IgD-negative memory B cell (primary cell): ENCODE measurements at regions not wholly inside any gene's neighbourhood (a gene's known extent, or its start where the extent isn't known, plus 50 kb on each side); places are given as distances from the start of the nearest gene placed in this dataset.
A peak's percentile ranks its signal among the peaks of the same experiment; 100 is the strongest.

ENCODE experiments used
- H3K27ac Mint-ChIP-seq, 3 donors: one replicate each; pipeline ENCODE4 v1.8.0; 2020 to 2022; ENCODE audit warnings: mild to moderate bottlenecking in 3 of 3, mixed read lengths in 3 of 3, moderate library complexity in 1 of 3
- H3K27me3 Mint-ChIP-seq: one replicate; pipeline ENCODE4 v1.8.0; 2021; ENCODE audit warnings: mixed read lengths
- H3K36me3 Mint-ChIP-seq: one replicate; pipeline ENCODE4 v1.8.0; 2020; ENCODE audit warnings: mild to moderate bottlenecking, mixed read lengths
- H3K4me1 Mint-ChIP-seq, 3 donors: one replicate each; pipeline ENCODE4 v1.8.0; 2020 to 2022; ENCODE audit warnings: mixed read lengths in 3 of 3, mild to moderate bottlenecking in 1 of 3
- H3K4me3 Mint-ChIP-seq, 4 donors: one replicate each; pipeline ENCODE4 v1.8.0; 2020 to 2022; ENCODE audit warnings: mild to moderate bottlenecking in 4 of 4, mixed read lengths in 4 of 4, moderate library complexity in 3 of 4
- H3K9me3 Mint-ChIP-seq, 3 donors: one replicate each; pipeline ENCODE4 v1.8.0; 2020 to 2021; ENCODE audit warnings: mixed read lengths in 3 of 3, mild to moderate bottlenecking in 1 of 3

- no peaks in the 10 kb centered on the region for H3K4me1 Mint-ChIP-seq
- H3K36me3 Mint-ChIP-seq, result peaks cover 2% of the 10 kb centered on the region
- H3K4me3 Mint-ChIP-seq, result no peak overlapping the region
- peaks cover 13 to 20% (median 16%) of the 10 kb centered on the region in 3 donors for H3K9me3 Mint-ChIP-seq
- no peak overlapping the region for H3K27ac Mint-ChIP-seq
- peaks cover 1% of the 10 kb centered on the region for H3K27me3 Mint-ChIP-seq
These were observed 129.8 kb downstream of the SATB1 start for GRCh38 chr3:18295171-18295920.

- H3K36me3 Mint-ChIP-seq, result no peaks in the 10 kb centered on the region
- H3K27ac Mint-ChIP-seq, result no peak overlapping the region
- no peak overlapping the region for H3K4me3 Mint-ChIP-seq
- peaks cover 1% of the 10 kb centered on the region for H3K27me3 Mint-ChIP-seq
- no peaks in the 10 kb centered on the region for H3K9me3 Mint-ChIP-seq
- no peaks in the 10 kb centered on the region for H3K4me1 Mint-ChIP-seq
These were observed 135.0 kb downstream of the SATB1 start for GRCh38 chr3:18290157-18290556.

- H3K4me3 Mint-ChIP-seq, result no peak overlapping the region
- peaks cover 2% of the 10 kb centered on the region for H3K27me3 Mint-ChIP-seq
- H3K27ac Mint-ChIP-seq, result no peak overlapping the region
- H3K9me3 Mint-ChIP-seq, result no peaks in the 10 kb centered on the region
- no peaks in the 10 kb centered on the region for H3K4me1 Mint-ChIP-seq
- H3K36me3 Mint-ChIP-seq, result no peaks in the 10 kb centered on the region
These were observed 136.9 kb downstream of the SATB1 start for GRCh38 chr3:18288243-18288642.

- H3K27ac Mint-ChIP-seq, result no peak overlapping the region
- H3K36me3 Mint-ChIP-seq, result no peaks in the 10 kb centered on the region
- H3K27me3 Mint-ChIP-seq, result peaks cover 7% of the 10 kb centered on the region
- no peak overlapping the region for H3K4me3 Mint-ChIP-seq
- H3K9me3 Mint-ChIP-seq, result no peaks in the 10 kb centered on the region
- H3K4me1 Mint-ChIP-seq, result no peaks in the 10 kb centered on the region
These were observed 140.4 kb downstream of the SATB1 start for GRCh38 chr3:18284716-18285115.

- Mint-ChIP-seq H3K27me3 (peaks cover 7% of the 10 kb centered on the region), H3K4me1 (no peaks in the 10 kb centered on the region), H3K27ac (no peak overlapping the region), H3K4me3 (no peak overlapping the region), H3K36me3 (no peaks in the 10 kb centered on the region), H3K9me3 (no peaks in the 10 kb centered on the region)
These were observed 141.5 kb downstream of the SATB1 start for GRCh38 chr3:18283680-18284079.

GRCh38 chr3:18282507-18282906, 142.6 kb downstream of the SATB1 start:
- Mint-ChIP-seq H3K27me3 (peaks cover 7% of the 10 kb centered on the region), H3K9me3 (no peaks in the 10 kb centered on the region), H3K36me3 (no peaks in the 10 kb centered on the region), H3K27ac (no peak overlapping the region), H3K4me3 (no peak overlapping the region), H3K4me1 (no peaks in the 10 kb centered on the region)

- Mint-ChIP-seq H3K27ac (no peak overlapping the region), H3K4me3 (no peak overlapping the region), H3K9me3 (peaks cover 0 to 2% (median 0%) of the 10 kb centered on the region in 3 donors), H3K4me1 (no peaks in the 10 kb centered on the region), H3K36me3 (no peaks in the 10 kb centered on the region), H3K27me3 (peaks cover 7% of the 10 kb centered on the region)
These were observed 145.9 kb downstream of the SATB1 start for GRCh38 chr3:18279226-18279737.

- H3K9me3 Mint-ChIP-seq, result no peaks in the 10 kb centered on the region
- H3K4me3 Mint-ChIP-seq, result no peak overlapping the region
- no peak overlapping the region for H3K27ac Mint-ChIP-seq
- H3K4me1 Mint-ChIP-seq, result no peaks in the 10 kb centered on the region
- H3K36me3 Mint-ChIP-seq, result no peaks in the 10 kb centered on the region
- H3K27me3 Mint-ChIP-seq, result peaks cover 5% of the 10 kb centered on the region
These were observed 160.3 kb downstream of the SATB1 start for GRCh38 chr3:18264853-18265252.

- Mint-ChIP-seq H3K27ac (no peak overlapping the region), H3K27me3 (peaks cover 5% of the 10 kb centered on the region), H3K4me1 (no peaks in the 10 kb centered on the region), H3K4me3 (no peak overlapping the region), H3K9me3 (no peaks in the 10 kb centered on the region), H3K36me3 (no peaks in the 10 kb centered on the region)
These were observed 160.8 kb downstream of the SATB1 start for GRCh38 chr3:18264361-18264760.

- Mint-ChIP-seq H3K27me3 (peaks cover 4% of the 10 kb centered on the region), H3K4me1 (no peaks in the 10 kb centered on the region), H3K27ac (no peak overlapping the region), H3K9me3 (no peaks in the 10 kb centered on the region), H3K4me3 (peak overlapping the region in 1 of 4 donors; percentile 9), H3K36me3 (no peaks in the 10 kb centered on the region)
These were observed 166.6 kb downstream of the SATB1 start for GRCh38 chr3:18258492-18258891.

- H3K36me3 Mint-ChIP-seq, result no peaks in the 10 kb centered on the region
- no peak overlapping the region for H3K4me3 Mint-ChIP-seq
- H3K27me3 Mint-ChIP-seq, result peaks cover 4% of the 10 kb centered on the region
- H3K4me1 Mint-ChIP-seq, result peaks cover 0 to 1% (median 0%) of the 10 kb centered on the region in 3 donors
- H3K9me3 Mint-ChIP-seq, result no peaks in the 10 kb centered on the region
- no peak overlapping the region for H3K27ac Mint-ChIP-seq
These were observed 172.6 kb downstream of the SATB1 start for GRCh38 chr3:18252578-18252977.

- Mint-ChIP-seq H3K36me3 (no peaks in the 10 kb centered on the region), H3K4me1 (peaks cover 0 to 1% (median 0%) of the 10 kb centered on the region in 3 donors), H3K4me3 (no peak overlapping the region), H3K27ac (peak overlapping the region in 1 of 3 donors; percentile 73), H3K27me3 (peaks cover 6% of the 10 kb centered on the region), H3K9me3 (no peaks in the 10 kb centered on the region)
These were observed 174.1 kb downstream of the SATB1 start for GRCh38 chr3:18250991-18251390.

GRCh38 chr3:18249126-18249525, 176.0 kb downstream of the SATB1 start:
- Mint-ChIP-seq H3K36me3 (no peaks in the 10 kb centered on the region), H3K9me3 (no peaks in the 10 kb centered on the region), H3K4me1 (peaks cover 0 to 3% (median 0%) of the 10 kb centered on the region in 3 donors), H3K27ac (no peak overlapping the region), H3K27me3 (peaks cover 6% of the 10 kb centered on the region), H3K4me3 (no peak overlapping the region)

- Mint-ChIP-seq H3K27me3 (peaks cover 8% of the 10 kb centered on the region), H3K4me1 (peaks cover 0 to 3% (median 0%) of the 10 kb centered on the region in 3 donors), H3K27ac (no peak overlapping the region), H3K36me3 (no peaks in the 10 kb centered on the region), H3K9me3 (no peaks in the 10 kb centered on the region), H3K4me3 (no peak overlapping the region)
These were observed 177.3 kb downstream of the SATB1 start for GRCh38 chr3:18247776-18248310.

- H3K27me3 Mint-ChIP-seq, result peaks cover 8% of the 10 kb centered on the region
- H3K4me3 Mint-ChIP-seq, result no peak overlapping the region
- H3K27ac Mint-ChIP-seq, result no peak overlapping the region
- peaks cover 0 to 2% (median 0%) of the 10 kb centered on the region in 3 donors for H3K4me1 Mint-ChIP-seq
- H3K9me3 Mint-ChIP-seq, result no peaks in the 10 kb centered on the region
- H3K36me3 Mint-ChIP-seq, result no peaks in the 10 kb centered on the region
These were observed 177.9 kb downstream of the SATB1 start for GRCh38 chr3:18247139-18247695.
